ENCODE measurements at regions not wholly inside any gene's neighbourhood (a gene's known extent, or its start where the extent isn't known, plus 50 kb on each side); places are given as distances from the start of the nearest gene placed in this dataset.

DNA sequence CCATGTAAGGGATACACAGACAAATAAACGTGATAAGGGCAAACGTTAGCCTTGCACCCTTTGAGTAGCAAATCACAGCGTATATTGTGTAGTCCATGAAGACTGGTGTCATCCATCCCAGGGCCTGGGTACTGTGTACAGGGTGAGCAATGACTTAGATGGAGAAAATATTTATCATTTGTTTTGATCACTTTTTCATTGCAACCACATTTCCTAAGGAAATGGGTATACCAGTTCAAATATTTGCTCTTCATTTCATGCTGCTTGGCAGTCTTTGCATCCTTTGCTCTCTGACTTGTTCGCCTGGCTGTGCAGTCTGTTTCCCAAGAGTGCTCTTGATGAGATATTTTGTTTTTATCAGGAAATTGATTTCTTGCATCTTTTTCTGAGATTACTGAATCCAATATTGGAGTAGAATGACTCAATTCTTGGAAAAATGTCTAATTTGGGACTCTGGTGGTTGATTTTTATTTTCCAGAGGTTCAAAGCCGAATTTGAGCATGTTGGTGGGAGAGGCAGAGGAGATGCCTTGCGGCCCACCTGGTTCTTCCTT is 424.6 kb upstream of the SEMA6D start:
- DNase-seq, result no peak

DNA sequence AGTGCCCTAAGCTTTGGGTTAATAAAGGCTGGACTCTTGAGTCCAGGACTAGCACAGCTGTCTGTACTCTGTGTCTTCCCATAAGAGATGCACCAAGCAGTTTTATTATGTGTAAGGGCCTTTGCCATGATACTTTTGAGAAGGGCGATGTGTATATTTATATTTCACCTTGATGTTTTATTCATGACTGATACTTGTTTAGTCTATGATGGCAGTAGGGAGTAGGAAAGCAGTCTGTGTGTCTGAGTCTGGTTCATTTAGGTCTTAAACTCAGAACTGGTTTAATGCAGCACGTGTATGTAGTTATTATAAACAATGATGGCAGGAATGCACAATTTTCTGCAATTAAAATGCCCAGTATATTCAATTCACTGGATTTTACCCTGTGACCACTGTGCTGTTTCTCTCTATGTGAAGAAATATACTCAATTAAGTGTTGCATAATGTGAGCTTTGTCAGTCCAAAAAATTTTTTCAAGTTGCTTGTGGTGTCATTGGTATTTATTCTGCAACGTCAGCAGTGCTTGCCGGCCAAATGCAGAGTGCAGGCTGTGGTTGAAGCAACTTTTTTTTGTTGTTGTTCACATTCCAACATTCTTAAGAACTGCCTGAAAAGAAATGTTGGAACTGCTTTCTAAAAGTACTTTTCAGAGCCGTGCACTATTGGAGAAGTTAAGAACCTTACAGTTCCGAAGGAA is 423.7 kb upstream of the SEMA6D start:
- DNase-seq, result peak; percentile 54

DNA sequence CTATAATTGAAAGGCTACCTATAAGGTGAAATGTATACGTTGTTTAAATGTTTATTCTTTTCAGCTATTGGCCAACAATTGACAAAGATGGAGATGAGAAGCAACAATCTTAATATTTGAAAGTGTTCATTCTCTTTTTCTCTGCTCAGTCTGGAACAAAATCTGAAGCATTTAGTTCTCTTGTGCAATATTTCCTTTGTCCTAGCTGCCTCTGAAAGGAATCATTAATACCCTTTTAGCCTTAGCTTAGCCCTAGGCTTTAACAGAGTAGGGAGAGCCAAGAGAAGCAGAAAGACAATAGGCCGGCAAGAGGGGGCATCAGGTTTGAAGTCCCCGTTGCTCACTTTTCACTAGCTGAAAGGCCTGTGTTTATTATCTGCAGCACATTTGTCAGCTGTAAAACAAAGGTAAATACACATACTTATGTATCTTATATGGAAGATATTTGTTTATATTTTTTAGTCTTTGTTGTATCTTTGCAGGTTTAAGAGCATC is 422.5 kb upstream of the SEMA6D start:
- DNase-seq, result no peak

DNA sequence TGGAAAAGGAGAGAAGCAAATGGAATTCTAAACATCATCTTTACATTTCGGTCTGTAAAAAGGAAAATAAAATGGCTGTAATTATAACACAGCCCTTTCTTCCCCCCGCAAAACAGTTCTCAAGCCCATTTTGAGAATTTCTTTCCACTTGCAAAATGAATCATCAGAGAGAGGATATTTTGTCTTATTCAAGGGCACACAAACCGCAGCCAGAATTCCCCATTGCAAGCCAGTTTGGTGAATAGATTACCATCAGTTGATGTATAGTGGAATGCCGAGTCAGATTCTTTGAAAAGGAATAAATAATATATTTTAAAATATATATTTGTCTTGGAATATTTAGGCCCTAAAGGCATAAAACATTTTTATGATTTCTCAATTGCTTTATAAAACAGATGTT is 420.4 kb upstream of the SEMA6D start:
- no peak for DNase-seq

DNA sequence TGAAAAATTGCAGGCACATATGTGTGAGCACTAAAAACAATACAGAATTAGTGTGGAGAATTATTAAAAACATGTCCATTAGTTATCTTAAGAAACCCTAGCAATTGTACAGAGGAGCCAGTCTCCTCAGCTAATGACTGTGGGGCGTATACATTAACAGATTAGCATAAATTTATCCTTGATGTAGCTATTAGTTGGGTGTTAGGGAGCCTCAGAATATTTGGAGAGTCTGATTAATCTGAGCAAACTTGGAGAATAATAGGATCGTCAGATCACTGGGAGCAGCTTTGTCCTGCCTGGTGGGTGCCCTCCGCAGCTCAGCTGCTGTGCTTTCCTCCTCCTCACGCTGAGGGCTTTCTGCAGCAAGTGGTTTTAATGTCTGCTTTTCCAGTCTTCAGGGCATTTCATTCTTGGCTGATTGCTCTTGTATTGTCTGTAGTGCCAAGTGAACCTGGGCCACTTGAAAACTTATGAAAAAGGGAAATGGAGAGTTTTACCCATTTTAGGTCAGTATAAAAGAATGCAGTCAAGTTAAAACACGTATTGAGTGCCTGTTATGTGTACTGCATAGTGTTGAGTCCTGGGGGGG is 417.4 kb upstream of the SEMA6D start:
- no peak for DNase-seq

DNA sequence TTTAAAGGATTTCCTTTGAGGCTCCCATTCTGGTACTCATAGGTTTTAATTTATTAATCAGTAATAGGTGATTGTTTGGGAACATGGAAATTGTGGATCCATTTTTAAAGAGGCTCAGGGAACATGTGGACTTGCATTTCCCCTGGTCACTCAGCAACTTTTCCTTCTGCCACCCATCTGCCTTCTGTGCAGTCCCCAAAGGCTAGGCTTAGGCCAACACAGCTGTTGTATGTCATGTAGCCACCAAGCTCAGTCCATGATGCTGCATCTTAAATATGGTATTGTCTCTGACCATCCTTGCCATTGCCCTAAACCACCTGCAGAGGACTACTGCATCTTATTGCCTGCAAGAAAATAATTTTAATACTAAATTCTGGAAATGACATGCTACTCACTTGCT is 416.7 kb upstream of the SEMA6D start:
- no peak for DNase-seq

DNA sequence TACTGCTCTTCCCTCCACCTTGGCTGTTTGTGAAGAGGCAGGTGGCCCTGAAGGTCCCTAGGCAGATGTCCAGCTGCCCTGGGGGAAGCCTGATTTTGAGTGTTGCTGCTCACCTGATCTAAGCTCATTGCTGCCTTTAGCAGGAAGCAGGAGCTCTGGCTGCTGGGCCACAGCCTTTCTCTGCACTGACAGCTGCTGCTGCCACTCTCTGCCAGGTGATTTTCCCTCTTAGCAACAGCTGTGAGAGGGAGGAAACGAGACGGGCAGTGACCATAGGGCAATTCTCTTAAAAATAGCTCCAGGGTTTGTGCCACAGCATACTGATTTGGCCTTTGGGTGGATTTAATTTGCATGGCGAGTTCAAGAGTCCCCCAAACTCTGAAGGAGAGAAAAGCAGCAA is 415.8 kb upstream of the SEMA6D start:
- no peak for DNase-seq

DNA sequence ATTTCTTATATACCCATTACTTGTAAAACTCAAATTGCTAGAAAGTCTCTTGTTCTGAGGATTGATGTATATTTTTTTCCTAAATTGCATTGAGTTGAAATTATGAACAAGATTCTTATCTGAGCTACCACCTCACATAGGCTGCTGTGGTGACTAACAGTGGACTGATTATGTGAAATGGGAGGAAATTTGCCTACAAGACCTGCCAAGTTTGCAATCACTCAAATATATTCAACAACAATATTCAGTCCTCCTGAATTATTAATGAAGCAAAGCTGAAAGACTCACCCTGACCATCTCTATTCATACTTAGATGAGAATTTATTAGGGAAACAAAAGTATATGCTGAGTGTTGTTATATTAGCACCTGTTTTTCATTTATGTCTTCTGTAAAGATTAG is 412.6 kb upstream of the SEMA6D start:
- DNase-seq, result no peak

DNA sequence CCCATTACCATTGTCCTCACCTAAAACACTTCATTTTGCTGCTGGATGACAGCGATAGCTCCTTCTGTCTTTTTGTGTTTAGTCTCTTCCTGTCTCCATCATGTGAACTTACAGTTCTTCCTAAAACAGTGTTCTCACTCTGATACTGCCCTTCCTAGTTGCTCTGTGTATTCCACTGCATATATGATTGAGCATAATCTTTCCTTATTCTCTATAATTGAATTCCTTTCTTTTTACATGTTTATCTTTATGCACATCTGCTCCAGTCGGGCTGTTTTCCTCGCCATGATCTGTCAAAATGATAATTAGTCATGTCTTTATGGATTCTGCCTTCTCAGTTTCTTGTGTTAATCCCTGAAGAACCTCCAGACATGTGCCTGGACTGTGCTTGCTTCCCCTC is 405.1 kb upstream of the SEMA6D start:
- DNase-seq, result no peak

DNA sequence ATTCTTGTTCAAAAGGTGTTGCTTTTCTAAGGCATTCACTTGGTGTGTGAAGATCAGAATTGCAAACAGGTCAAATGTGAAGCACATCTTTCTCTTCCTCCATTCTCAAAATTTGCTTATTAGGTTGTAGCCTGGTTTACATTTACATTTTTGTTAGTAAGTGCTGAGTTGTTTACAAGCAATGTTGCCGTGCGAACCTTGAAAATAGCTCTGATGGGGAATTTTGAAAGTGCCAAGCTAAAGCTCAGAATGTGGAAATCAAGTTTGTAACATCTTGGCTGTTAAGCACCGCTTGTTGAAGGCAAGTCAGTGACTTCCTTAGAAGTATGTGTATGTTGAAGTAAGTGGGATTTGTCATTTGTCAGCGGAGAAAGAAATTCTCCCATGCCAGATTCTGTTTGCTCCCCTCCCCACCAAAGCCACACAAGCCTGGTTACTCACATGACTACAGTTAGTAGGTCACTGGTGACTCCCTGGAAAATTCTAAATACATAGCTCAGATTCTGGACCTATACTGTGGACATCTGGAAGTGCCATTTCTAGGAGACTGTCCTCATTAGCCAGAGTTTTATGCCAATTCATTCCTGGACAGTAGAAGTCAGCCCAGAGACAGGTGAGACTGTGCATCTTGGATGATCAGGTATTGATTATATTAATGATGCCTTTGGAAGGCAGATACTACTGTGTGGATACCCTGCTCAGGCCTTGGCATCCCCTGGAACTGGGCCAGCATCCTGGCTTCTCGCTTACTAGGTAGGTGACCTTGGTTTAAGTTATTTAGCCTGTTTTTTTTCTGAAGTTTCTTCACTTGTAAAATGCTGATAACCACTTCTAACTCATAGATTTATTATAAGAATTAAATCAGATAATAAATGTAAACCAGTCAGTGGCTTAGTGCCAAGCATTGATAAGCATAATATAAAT is 390.6 kb upstream of the SEMA6D start:
- DNase-seq, result no peak

DNA sequence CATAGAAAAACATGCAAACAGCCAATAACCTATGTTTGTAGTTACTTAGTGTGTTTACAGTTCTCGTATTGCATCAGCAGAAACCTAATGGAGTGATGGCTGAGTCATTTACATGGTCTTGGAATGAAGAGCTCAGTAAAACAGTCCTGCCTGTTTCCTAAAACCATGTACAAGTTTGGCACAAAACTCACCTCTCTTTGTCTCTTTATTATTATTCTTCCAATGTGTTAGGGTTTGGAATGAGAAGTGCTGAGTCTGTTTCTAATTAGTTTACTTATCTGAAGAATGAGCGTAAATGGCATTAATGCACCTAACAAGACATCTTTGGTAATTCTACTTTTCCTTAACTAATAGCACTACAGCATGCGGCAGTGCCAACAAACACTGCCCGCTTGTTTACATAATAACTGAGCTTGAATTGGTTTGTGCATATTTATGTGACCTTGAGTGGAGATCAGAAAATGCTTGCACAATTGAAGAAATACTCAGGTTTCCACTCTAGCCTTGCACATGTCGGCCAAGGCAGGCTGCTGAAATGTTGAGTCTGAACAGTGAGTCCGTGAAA is 385.4 kb upstream of the SEMA6D start:
- DNase-seq, result peak; percentile 74

DNA sequence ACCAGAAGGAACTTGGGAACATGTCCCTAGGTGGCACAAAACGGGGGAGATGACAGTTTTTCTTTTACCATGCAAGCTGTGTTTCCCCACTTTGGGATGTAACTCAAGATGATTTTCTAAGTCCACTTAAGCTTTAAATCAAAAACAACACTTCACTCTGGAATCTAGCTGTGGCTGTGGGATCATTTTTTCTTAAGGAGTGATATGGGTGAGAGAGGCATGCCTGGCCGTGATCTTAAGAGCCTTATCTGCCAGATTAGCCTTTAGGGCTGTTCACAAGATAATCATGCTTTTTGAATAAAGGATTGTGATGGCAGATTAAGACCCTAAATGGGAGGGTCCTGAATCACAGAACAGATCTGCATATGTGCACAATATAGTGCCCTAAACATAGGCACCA is 384.8 kb upstream of the SEMA6D start:
- DNase-seq, result peak; percentile 88

DNA sequence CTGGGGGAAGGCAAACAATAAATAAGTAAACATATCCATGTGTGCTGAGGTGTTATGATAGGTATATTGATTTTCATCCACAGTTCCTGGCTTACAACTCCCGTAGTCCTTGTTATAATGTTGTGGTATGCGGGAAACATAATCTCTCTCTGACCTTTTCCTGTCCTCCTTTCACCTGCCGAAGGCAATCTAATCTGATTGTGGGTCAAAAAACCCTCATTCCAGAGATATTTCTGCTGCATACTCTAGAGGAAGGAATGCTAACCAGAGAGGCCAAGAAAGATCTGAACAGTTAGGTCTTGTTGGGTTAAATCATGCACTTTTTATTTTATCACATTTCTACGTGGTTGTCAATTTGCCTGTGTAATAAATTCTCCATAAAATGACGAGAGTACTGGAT is 383.6 kb upstream of the SEMA6D start:
- DNase-seq, result peak; percentile 93

DNA sequence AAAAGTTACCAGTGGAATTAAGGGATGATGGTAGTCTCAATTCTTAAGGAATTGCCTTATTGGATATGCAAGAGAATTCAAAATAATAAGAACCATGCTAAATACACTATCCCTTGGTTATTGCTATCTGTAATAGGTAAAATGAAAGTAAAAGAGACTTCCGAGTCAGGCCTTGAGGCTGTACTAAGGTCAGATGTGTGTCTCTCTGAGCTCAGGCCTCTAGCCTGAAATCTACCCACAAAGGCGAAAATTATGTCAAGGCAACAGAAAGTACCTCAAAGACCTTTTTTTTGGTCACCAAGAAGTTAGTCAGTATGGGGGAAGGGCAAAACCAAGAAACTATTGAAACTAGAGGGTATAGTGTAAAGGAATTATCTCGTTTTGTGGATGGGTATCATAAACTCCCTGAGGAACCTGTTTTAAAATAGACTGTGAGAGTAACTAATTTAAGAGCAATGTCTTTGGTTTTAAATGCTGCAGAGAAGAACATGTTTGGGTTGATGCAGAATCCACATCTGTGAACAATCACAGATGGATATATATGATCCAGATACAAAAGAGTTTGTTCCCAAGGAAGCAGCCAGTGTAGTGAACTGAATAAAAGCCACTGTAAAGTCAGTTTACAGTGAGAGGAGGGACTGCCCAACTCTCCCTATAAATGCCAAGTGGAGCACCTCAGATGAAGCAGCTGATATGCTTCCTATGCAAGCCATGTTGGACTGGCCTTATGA is 382.3 kb upstream of the SEMA6D start:
- DNase-seq, result no peak

DNA sequence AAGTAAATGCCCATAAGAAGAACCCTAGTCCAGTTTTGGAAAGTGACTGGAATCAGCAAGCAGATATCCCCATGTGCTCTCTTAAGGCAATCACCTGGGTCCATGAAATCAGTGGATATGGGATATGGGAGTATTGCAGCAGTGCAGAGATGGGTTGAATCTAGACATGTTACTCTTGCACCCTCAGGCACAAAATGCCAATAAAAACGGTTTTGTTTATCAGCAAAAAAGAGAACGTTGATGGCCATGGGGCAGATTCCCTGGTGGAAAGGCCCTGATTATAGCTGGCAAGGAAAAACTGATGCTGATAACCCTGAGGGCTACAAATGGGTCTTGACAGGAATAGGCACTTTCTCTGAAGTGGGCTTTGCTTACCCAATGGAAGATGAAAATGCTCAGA is 380.2 kb upstream of the SEMA6D start:
- DNase-seq, result no peak

DNA sequence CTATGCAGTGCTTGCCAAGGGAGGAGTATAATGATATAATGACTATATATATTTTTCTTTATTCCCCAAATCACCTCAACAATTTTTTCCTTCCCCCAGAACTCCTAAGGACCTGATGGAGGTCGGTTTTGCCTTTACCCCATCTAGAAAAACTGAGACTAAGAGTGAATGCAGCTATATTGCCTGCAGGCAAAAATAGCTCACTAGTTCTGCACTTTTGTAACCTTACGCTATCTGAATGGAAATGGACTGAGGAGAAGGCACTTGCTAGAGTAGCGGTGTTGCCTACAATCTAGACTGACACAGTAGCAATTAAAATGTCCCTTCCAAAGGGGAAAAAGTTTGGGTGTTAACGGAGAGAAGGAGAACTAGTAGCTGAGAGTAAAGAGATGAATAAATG is 379.5 kb upstream of the SEMA6D start:
- DNase-seq, result no peak

DNA sequence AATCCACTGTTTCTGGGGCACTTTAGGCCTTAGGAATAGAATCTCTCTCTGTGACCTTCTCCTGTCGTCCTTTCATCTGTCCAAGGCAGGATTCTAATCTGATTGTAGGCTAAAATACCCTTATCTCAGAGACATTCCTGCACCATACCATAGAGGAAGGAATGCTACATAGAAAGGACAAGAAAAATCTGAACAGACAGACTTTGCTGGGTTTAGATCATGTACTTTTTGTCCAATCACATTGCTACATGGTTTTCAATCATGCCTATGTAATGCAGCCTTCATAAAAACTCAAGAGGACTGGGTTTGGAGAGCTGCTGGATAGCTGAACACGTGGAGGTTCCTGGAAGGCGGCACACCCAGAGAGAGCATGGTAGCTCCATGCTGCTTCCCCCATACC is 378.5 kb upstream of the SEMA6D start:
- DNase-seq, result no peak

DNA sequence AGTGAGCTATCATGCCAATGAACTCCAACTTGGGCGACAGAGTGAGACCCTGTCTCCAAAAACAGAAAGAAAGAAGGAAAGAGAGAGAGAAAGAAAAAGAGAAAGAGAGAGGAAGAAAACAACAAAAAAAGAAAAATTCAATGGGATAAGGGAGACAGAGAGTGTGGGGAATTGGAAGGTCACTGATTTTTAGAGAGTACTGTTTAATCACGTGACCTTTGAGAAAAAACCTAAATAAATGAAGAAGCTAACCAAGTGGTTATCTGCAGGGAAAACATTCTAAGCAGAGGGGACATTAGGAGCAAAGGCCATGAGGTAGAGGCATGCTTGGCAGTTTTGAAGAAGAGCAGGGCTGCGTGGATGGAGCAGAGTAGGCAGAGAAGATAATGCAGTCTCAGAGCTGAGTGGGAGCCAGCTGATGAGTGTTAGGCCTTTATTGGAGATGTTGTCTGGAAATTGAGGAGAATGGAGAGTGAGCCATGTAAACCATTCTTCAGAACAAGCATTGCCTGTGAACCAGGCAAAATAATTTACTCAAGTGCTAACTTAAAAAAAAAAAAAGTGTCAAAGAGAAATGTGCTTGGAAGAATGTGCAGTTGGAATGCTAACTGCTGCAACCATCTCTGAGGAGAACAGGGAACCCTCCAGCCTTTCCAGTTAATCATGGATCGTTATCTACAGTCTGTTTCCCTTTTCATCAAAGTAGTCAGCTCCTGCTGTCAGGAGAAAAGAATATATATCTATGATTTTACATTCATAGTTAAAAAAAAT is 377.3 kb upstream of the SEMA6D start:
- DNase-seq, result peak; percentile 71

DNA sequence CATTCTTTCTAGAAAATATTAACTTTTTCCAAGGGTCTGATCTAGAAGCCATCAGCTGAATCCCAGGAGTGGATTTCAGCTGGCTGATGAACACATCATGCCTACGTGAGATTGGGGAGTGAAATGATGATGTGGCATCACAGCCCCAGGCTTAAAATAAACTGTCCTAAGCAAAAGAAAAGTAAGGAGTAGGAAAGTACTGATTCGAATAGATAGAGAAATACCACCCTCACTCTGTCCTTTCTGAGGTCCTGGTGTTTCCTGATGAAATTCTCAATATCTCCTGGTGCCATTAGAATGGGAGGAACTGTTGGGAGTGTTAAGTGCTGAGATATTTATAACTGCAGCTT is 376.8 kb upstream of the SEMA6D start:
- DNase-seq, result peak; percentile 65

DNA sequence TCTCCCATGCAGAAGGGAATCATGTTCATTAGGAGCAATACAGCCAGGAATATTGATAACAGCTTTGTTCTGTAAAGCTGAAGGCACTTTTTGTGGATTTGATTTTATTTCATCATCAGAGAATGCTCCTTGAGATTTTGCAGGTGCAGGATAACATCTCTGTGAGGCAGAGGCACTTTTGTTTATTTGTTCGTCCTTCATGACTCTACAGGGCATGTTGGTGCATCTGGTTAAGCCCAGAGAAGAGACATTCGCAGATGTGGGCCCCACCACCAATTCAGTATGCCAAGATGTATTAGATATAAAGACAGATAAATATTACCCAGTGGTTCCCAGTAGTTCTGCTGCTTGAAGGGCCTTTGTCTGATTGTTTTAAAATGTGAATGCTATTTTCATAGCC is 368.1 kb upstream of the SEMA6D start:
- no peak for DNase-seq

DNA sequence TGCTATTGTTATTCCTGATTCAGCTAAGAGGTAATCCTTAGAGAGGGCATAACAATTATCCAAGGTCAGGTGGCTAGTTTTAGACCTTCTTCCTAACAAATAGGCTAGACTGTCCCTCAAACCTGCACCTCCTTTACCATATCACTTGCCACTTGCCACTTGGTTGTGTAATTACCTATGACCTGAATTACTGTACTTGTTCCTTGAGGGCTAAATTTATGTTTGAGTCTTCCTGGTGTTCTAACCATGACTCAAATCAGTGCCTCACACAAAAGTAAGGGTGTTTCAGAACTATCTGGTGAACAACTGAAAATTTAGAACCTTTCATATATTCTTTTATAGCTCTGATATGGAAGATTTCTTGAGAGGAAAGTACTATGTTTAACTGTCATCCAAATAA is 365.8 kb upstream of the SEMA6D start:
- no peak for DNase-seq

DNA sequence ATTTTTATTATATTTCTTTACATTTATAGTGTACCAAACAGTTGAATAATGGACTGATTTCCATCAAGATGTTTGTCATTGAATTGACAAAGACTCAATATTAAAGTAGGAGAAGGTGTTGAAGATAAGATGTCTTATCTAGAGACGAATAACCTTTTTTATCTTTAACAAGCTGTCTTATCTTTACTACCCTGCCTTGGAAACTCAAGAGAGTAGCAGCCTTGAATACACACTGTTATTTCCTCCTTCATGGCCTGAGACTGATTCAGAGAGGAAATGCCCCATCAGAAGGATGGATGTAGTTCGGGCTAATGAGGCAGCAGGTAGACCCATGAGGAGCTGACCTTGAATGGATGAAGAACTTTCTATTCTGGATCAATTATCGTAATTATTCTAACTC is 365.1 kb upstream of the SEMA6D start:
- no peak for DNase-seq

Data from NCI-H226 (cell line).